ENCODE measurements at regions not wholly inside any gene's neighbourhood (a gene's known extent, or its start where the extent isn't known, plus 50 kb on each side); places are given as distances from the start of the nearest gene placed in this dataset.

DNA sequence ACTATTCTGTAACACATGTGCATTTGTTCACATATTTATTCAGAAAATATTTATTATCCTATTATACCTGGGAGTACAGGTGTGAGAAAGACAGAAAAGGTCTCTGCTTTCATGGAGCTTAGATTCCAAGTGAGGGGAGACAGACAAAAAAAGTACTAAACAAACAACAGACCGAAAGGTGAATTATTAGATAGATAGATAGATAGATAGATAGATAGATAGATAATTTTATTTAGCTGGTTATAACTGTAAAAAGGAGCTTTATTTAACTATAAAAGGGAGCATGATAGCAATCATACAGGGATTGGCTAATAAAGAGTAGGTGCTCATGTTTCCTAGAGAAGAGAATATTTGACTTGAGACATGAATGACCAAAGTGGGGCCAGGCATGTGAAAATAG lies 119.4 kb downstream of the TNFSF18 start:
- H3K36me3 ChIP-seq (ENCODE audit: control insufficient read depth, insufficient read depth, low read length), result no peaks in the 10 kb centered on the region; the same call in 1 of the 2 replicates
- H2AK5ac ChIP-seq (ENCODE audit: low read depth, low read length), result peak overlapping the region; percentile 99
- H4K20me1 ChIP-seq (ENCODE audit: insufficient read depth, low read length), result no peaks in the 10 kb centered on the region
- H3K14ac ChIP-seq (replicated peaks; ENCODE audit: low read depth, low read length), result peak overlapping the region; percentile 75
- ATAC-seq (ENCODE audit: low read depth), result no peak
- intact Hi-C loops (cut with micrococcal nuclease) (loop anchor here (5.0 kb wide), 3 partner anchors 184 to 546 kb away; partner anchors contain the start of gene PRDX6), dilution Hi-C loops (cut with HindIII; ENCODE audit: low sequenced_read_pairs, unreplicated experiment) (no loop called here), in situ Hi-C loops (cut with MboI; ENCODE audit: low sequenced_read_pairs) (no loop called here)
- peaks cover 9 to 25% of the 10 kb centered on the region in 2 experiments; a peak in 3 of 4 replicates for H3K79me1 ChIP-seq (ENCODE audit: low read depth in 1 of 2, low read length in 2 of 2)
- H3K56ac ChIP-seq (ENCODE audit: extremely low read depth, insufficient read depth, low read length), result 0 out of 2 replicates have a peak overlapping the region, but pooled peaks have one; percentile 28
- POLR2A ChIA-PET (ENCODE audit: unreplicated experiment), result no interaction called here
- no peak for DNase-seq
- H3K4me2 ChIP-seq (ENCODE audit: low read depth, low read length), result no peak overlapping the region
- peak overlapping the region; percentile 90 to 94 for H4K8ac ChIP-seq (ENCODE audit: low read depth in 2 of 2, low read length in 2 of 2)
- CTCF ChIA-PET, result no interaction called here
- H2AK9ac ChIP-seq (replicated peaks; ENCODE audit: low read depth, low read length, poor library complexity), result no peak overlapping the region
- BruUV-seq (replicated peaks), result no TSS peak
- WGBS, 2 experiments (ENCODE audit: extremely low coverage in 2 of 2, insufficient read length in 1 of 2), result no CpG with 5 or more reads among the region's 1 CpG
- H3K4ac ChIP-seq (ENCODE audit: low read depth, low read length), result peak overlapping the region; percentile 100
- no peak overlapping the region for H3K9ac ChIP-seq (ENCODE audit: low read depth, low read length)
- H2BK20ac ChIP-seq (ENCODE audit: low read depth, low read length), result peak overlapping the region; percentile 86
- H3K9me1 ChIP-seq (ENCODE audit: insufficient read depth, low read length), result peaks cover 13% of the 10 kb centered on the region
- H4K91ac ChIP-seq (ENCODE audit: insufficient read depth, low read depth, low read length), result peak overlapping the region; percentile 91
- peak overlapping the region; percentile 95; the same call in 2 of the 3 replicates for H2BK15ac ChIP-seq (ENCODE audit: low read depth, low read length)
- TF ChIP-seq BHLHE40 (IDR thresholded peaks at IDR 0.05; ENCODE audit: low read depth, low read length) (no peak), FOS (IDR thresholded peaks at IDR 0.05; ENCODE audit: low read depth, low read length) (no peak), MAFK (IDR thresholded peaks at IDR 0.05; ENCODE audit: low read depth, low read length) (no peak), NFE2L2 (IDR thresholded peaks at IDR 0.05; ENCODE audit: low read depth, low read length) (no peak)
- no peak overlapping the region for H2AFZ ChIP-seq (replicated peaks; ENCODE audit: low read length, poor library complexity)
- H3K18ac ChIP-seq (ENCODE audit: low read depth, low read length), result peak overlapping the region; percentile 99
- peak overlapping the region; percentile 99 for H2BK5ac ChIP-seq (ENCODE audit: low read depth, low read length, poor library complexity, severe bottlenecking)
- peak overlapping the region; percentile 20; the same call in 1 of the 2 replicates for H3K23ac ChIP-seq (ENCODE audit: low read depth, low read length)
- H3K4me3 ChIP-seq (ENCODE audit: insufficient read depth, low read depth, low read length), result no peak overlapping the region
- peaks cover 22% of the 10 kb centered on the region for H3K4me1 ChIP-seq (ENCODE audit: control insufficient read depth, insufficient read depth, low read length)
- H3K9me3 ChIP-seq (ENCODE audit: control insufficient read depth, insufficient read depth, low read length), result no peaks in the 10 kb centered on the region
- peak overlapping the region; percentile 96 for H4K5ac ChIP-seq (ENCODE audit: low read depth, low read length)
- H3K27me3 ChIP-seq (ENCODE audit: control insufficient read depth, insufficient read depth, low read length), result no peaks in the 10 kb centered on the region
- peak overlapping the region; percentile 100 for H2BK120ac ChIP-seq (ENCODE audit: low read depth, low read length)
- peak overlapping the region; percentile 62 for H3K27ac ChIP-seq (ENCODE audit: insufficient read depth, low read length)

All from IMR-90 (cell line).